ENCODE measurements at regions not wholly inside any gene's neighbourhood (a gene's known extent, or its start where the extent isn't known, plus 50 kb on each side); places are given as distances from the start of the nearest gene placed in this dataset.

DNA sequence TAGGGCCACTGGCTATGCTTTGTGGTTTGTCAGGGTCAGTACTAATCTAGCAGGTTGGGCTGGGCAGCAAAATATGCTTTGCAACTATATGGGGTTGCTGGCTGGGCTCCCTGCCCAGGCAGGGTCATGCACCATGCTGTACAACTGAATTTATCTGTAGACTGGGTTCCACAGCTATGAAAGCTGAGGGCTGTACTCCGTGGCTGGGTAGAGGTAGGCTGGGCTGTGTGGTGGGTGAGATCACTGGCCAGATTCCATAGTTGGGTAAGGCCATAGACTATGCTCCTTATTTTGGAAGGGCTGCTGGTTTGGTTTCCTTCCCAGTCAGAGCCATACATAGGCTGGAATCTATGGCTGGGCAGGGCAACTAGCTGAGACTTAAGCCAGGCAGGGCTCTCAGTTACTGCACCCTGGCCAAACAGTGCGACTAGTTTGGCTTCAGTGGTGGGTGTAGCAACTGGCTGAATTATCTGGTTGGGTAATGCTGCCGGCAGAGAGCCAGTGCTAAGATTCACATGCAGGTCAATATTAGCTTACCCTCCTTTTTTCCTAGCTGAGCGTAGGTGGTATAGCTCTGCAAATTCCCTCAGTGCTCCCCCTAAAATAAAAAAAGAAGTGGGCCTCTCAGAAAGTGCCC, 769.1 kb upstream of the CDH8 start:
- TF ChIP-seq, protein P1, sequence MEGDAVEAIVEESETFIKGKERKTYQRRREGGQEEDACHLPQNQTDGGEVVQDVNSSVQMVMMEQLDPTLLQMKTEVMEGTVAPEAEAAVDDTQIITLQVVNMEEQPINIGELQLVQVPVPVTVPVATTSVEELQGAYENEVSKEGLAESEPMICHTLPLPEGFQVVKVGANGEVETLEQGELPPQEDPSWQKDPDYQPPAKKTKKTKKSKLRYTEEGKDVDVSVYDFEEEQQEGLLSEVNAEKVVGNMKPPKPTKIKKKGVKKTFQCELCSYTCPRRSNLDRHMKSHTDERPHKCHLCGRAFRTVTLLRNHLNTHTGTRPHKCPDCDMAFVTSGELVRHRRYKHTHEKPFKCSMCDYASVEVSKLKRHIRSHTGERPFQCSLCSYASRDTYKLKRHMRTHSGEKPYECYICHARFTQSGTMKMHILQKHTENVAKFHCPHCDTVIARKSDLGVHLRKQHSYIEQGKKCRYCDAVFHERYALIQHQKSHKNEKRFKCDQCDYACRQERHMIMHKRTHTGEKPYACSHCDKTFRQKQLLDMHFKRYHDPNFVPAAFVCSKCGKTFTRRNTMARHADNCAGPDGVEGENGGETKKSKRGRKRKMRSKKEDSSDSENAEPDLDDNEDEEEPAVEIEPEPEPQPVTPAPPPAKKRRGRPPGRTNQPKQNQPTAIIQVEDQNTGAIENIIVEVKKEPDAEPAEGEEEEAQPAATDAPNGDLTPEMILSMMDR (IDR thresholded peaks at IDR 0.05), result no peak
- no peak for TF ChIP-seq POLR2A (IDR thresholded peaks at IDR 0.05)

Data from testis (tissue), 2 donors.